Chondrocyte (in vitro differentiated cells): ENCODE measurements at regions not wholly inside any gene's neighbourhood (a gene's known extent, or its start where the extent isn't known, plus 50 kb on each side); places are given as distances from the start of the nearest gene placed in this dataset.
A peak's percentile ranks its signal among the peaks of the same experiment; 100 is the strongest.

ENCODE experiments used
- DNase-seq: peaks from one replicate; pipeline ENCODE4 v3.0.0; 2021; ENCODE audit warnings: mixed read lengths, low spot score
- H3K27ac Mint-ChIP-seq: one replicate; pipeline ENCODE4 v1.8.0; 2021; ENCODE audit warnings: mild to moderate bottlenecking, moderate library complexity, mixed read lengths; ENCODE audit not compliant: unreplicated experiment
- H3K27me3 Mint-ChIP-seq: 2 replicates; pipeline ENCODE4 v1.8.0; 2021; ENCODE audit warnings: low read depth, mixed read lengths
- H3K36me3 Mint-ChIP-seq: 2 replicates; pipeline ENCODE4 v1.8.0; 2021; ENCODE audit warnings: low read depth, mixed read lengths
- H3K4me1 Mint-ChIP-seq: 2 replicates; pipeline ENCODE4 v1.8.0; 2021; ENCODE audit warnings: low read depth, mild to moderate bottlenecking, mixed read lengths
- H3K4me3 Mint-ChIP-seq: one replicate; pipeline ENCODE4 v1.8.0; 2021; ENCODE audit warnings: mild to moderate bottlenecking, moderate library complexity, mixed read lengths; ENCODE audit not compliant: unreplicated experiment
- H3K9me3 Mint-ChIP-seq: 2 replicates; pipeline ENCODE4 v1.8.0; 2021; ENCODE audit warnings: low read depth, mixed read lengths
- TF ChIP-seq, protein P1 (sequence below): fragments of 200-600 bp; sonication (generic); IDR thresholded peaks from 2 replicates; pipeline ENCODE4 v1.5.0; 2021; ENCODE audit warnings: antibody characterized with exemption, mild to moderate bottlenecking, moderate library complexity

DNA sequence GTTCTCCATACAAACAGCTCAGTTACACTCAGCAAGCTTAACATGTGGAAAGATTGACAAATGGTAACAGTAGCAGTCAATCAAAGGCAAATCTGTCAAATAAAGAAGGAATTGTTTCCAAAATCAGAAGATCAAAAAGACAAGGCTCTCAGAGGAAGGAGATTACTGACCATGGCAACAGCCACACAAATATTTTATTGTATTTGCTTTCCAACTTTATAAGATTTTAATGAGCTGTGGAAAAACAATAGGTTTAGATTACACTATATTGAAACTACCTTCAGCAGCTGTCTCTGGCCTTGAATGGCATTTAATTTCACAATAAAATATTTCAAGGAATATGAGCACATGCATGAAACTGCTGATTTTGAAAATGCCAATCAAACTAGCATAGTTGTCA lies 1143.9 kb upstream of the GJE1 start:
- H3K27me3 Mint-ChIP-seq: no peaks in the 10 kb centered on the region
- H3K9me3 Mint-ChIP-seq: peaks cover 4% of the 10 kb centered on the region
- no peak for DNase-seq
- TF ChIP-seq, protein P1, sequence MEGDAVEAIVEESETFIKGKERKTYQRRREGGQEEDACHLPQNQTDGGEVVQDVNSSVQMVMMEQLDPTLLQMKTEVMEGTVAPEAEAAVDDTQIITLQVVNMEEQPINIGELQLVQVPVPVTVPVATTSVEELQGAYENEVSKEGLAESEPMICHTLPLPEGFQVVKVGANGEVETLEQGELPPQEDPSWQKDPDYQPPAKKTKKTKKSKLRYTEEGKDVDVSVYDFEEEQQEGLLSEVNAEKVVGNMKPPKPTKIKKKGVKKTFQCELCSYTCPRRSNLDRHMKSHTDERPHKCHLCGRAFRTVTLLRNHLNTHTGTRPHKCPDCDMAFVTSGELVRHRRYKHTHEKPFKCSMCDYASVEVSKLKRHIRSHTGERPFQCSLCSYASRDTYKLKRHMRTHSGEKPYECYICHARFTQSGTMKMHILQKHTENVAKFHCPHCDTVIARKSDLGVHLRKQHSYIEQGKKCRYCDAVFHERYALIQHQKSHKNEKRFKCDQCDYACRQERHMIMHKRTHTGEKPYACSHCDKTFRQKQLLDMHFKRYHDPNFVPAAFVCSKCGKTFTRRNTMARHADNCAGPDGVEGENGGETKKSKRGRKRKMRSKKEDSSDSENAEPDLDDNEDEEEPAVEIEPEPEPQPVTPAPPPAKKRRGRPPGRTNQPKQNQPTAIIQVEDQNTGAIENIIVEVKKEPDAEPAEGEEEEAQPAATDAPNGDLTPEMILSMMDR: no peak
- H3K4me3 Mint-ChIP-seq: no peak overlapping the region
- H3K27ac Mint-ChIP-seq: no peak overlapping the region
- peaks cover 4% of the 10 kb centered on the region for H3K36me3 Mint-ChIP-seq
- H3K4me1 Mint-ChIP-seq: peaks cover 41% of the 10 kb centered on the region

DNA sequence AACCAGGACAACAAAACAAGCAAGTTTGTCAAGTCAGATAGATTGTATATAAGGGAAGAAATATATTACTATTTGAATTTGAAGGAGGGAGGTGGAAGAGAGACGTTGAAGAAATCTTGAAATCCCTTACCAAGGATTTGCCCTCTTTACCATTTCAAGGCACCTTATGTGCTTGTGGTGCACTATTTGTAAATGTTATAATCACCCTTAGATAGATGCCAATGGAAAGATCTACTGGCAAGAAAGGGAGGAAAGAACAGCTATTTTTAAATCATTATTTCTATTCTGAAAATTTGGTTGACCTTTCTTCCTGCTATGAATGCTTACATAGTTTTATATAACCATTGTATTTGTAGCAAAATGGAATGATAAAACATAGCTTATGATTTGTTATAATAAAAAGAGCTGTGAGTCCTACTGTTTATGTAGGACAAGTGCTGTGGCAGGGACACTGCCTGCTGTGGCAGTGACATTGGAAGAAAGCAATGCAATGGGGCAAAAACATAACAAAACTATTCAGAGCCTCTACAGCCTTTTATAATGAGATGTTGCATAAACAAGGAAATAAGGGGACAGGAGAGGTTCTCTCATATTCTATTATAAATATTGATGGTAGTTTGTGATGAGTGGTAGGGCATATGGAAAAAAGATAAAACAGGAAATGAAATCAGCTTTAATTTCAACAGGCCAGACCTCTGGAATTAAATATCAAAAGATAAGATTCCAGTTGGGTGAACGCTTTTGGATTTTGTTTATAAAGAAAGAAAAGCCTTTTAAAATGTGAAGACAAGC lies 1145.2 kb upstream of the GJE1 start:
- TF ChIP-seq, protein P1: no peak
- Mint-ChIP-seq H3K9me3 (peaks cover 4% of the 10 kb centered on the region), H3K27me3 (no peaks in the 10 kb centered on the region), H3K4me3 (no peak overlapping the region), H3K27ac (peak overlapping the region; percentile 15), H3K36me3 (peaks cover 4% of the 10 kb centered on the region), H3K4me1 (peaks cover 41% of the 10 kb centered on the region)
- no peak for DNase-seq

DNA sequence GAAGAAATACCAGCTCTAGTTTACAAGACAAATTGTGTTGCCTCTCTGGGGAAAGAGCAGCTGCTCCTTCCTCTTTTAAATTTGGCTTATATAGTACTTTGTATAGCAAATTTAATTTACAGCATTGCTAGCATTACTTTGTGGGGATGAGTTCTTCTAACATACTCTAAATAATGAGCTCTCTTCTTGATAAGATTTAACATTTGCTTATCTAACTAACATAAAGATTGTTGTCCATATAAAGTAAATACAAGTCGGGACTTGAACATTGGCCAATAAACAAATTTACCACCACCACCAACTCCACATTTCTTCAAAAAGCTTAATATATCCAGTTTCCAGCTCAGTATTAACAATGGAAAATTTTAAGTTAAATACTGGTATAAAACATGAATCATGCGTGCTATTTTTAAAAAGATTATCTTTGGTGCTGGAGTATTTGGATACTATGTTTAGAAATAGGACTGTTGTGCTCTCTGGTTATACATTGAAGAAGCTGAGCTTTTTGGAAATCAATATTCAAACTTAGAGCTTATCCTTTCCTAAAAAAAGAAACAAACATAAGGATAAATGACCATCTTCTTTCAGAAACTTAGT lies 1146.9 kb upstream of the GJE1 start:
- DNase-seq: no peak
- Mint-ChIP-seq H3K36me3 (peaks cover 4% of the 10 kb centered on the region), H3K27me3 (no peaks in the 10 kb centered on the region), H3K27ac (no peak overlapping the region), H3K4me1 (peaks cover 41% of the 10 kb centered on the region), H3K4me3 (no peak overlapping the region), H3K9me3 (peaks cover 4% of the 10 kb centered on the region)
- TF ChIP-seq, protein P1: no peak

DNA sequence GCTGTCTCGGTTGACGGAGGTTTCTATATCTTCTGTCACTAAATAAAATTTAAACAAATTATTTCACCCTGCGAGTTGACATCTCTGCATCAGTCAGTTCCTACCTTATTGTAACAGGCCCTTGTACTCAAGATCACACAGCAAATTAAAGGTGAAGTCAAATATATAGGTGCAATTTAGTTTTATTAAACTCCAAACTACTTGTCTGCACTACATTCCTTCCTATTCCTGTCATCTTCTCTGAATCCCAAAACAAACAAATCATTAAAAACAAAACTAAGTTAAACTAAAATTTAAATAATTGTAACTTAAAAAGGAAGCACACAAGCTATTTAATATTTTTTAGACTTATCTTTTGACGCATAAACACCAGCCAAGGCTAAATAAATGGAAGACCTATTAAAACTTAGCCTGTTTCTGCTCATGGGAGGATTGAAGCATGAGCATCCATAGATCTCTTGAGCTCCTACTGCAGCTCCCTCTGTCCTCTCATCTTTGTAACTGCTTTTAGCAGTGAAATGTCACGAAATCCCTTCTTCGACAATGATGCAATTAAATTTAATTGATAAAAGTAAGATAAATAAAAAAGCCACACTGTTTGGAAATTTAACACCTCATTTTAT lies 1152.3 kb upstream of the GJE1 start:
- H3K4me3 Mint-ChIP-seq: peak overlapping the region; percentile 40
- H3K9me3 Mint-ChIP-seq: no peaks in the 10 kb centered on the region
- H3K27ac Mint-ChIP-seq: peak overlapping the region; percentile 87
- no peaks in the 10 kb centered on the region for H3K27me3 Mint-ChIP-seq
- H3K4me1 Mint-ChIP-seq: peaks cover 22% of the 10 kb centered on the region
- TF ChIP-seq, protein P1: peak; percentile 61
- H3K36me3 Mint-ChIP-seq: no peaks in the 10 kb centered on the region
- no peak for DNase-seq

DNA sequence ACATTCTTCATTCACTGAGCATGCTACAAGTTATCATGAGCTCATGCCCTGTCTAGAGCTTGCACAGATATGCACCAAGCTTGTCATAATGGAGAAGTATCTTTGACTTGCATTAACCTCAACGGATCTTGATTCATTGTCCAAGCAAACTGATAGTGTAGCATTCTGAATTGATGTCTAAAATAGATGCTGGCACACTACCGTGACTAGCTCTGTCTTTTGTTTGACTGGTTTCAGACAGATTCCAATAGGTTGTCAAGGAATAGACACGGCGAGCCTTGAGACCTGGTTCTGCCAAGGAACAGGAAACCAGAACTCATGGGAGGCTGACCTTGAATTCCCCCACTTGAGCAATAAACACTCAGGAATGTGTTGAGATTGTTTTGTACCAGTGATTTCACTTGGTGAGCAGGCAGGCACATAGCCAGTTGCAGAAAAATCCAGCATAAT lies 1153.1 kb upstream of the GJE1 start:
- no peak for DNase-seq
- Mint-ChIP-seq H3K4me1 (peaks cover 21% of the 10 kb centered on the region), H3K9me3 (peaks cover 2% of the 10 kb centered on the region), H3K27ac (peak overlapping the region; percentile 87), H3K36me3 (no peaks in the 10 kb centered on the region), H3K4me3 (peak overlapping the region; percentile 40), H3K27me3 (no peaks in the 10 kb centered on the region)
- TF ChIP-seq, protein P1: no peak
